Activated gamma-delta T cell treated with Interleukin-2 at 50 U/mL for 16 hours (primary cell): ENCODE measurements at regions not wholly inside any gene's neighbourhood (a gene's known extent, or its start where the extent isn't known, plus 50 kb on each side); places are given as distances from the start of the nearest gene placed in this dataset.

Source experiments
- DNase-seq: peaks from one replicate; pipeline ENCODE4 v3.0.0-alpha.2; 2020

- DNase-seq, result no peak
These were observed 276.6 kb downstream of the CLIC5 start for GRCh38 chr6:45739058-45739457.

DNA sequence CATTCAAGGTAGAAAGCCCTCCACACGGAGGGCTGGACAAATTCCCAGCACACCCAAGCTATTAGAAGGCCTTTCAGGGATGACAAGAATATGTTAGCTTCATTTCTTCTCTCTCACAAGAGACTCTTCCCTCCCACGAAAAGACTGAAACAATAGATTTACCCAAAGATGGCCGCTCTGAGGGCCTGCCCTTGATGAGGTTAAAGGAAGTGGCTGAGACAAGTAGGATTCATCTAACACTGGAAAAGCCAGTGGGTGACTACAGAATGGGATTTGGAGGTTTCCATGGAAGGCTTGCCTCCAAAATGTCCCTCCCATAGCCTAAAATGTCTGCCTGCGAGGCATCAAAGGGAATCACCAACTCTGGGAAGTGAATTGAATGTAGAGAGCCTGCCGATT is 277.6 kb downstream of the CLIC5 start:
- no peak for DNase-seq

GRCh38 chr6:45737331-45738056 is 278.2 kb downstream of the CLIC5 start:
- no peak for DNase-seq

GRCh38 chr6:45736134-45736533 is 279.5 kb downstream of the CLIC5 start:
- DNase-seq, result no peak

- DNase-seq, result no peak
These were observed 282.9 kb downstream of the CLIC5 start for GRCh38 chr6:45732731-45733130.

DNA sequence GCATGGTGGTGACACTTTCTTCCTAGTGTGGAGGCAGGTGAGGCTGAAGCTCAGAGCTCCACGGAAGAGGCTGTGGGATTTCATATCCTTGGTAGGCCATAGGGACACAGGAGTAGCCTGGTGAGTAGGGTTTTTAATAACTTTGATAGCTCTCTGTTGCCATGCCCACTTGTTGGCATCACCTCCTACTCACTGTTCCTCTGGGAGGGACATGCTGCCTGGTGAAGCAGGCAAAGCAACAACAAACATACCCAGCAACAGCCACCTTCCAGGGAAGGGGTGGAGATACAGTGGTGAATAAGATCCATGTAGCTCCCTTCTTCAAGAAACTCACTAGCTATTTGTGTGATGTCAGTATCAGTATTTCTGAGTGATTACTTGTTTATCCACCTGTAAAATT is 285.4 kb downstream of the CLIC5 start:
- DNase-seq, result no peak

- DNase-seq, result no peak
These were observed 287.0 kb downstream of the CLIC5 start for GRCh38 chr6:45728674-45729073.

DNA sequence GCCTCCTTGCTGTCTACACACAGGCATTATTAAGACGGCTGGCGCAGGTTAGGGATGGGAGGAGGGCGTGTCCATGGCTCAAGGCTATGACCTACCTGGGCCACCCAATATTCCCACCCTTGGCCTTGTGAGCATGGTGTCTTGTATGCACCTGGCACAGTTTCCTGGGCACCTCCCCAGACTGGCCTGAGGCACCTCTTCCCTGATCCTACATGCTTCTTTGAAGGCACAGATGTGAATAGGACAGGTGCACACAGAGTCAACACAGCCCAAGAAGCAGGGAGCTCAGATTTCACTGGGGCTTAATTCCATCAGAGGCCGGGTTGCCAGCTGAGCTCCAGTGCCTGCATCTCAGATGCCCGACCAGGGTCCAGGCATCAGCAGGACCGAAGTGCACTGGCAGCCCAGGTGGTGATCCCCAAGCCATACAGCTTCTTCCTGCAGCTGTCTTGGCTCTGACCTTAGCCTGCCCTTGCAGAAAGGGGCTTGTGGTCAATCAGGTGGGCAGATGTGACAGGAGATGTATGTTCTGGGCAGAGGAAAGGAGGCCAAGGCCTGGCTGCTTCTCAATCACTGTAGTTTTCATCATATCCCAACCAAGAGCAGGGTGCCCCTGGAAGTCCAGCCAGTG is 287.7 kb downstream of the CLIC5 start:
- DNase-seq, result no peak

GRCh38 chr6:45727228-45727627 is 288.4 kb downstream of the CLIC5 start:
- no peak for DNase-seq

DNA sequence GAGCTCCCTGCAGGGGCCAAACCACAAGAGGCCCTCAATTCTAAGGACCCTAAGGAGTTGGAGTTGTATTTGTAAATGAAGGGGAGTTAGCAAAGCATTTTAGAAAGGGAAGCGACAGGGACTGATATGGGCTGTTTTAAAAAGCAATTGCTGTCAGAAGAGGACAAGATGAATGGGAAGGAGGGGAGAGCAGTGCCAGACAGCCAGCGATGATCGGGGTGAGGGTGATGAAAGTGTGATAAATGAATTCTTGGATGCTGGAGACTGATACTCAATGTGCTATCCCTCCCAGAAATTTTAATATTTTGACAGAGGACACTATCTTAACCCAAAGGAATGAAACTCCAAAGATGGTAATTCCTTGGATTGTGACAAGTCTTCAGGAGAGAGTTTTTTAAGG is 289.2 kb downstream of the CLIC5 start:
- DNase-seq, result no peak

GRCh38 chr6:45724511-45724910 is 291.1 kb downstream of the CLIC5 start:
- no peak for DNase-seq

DNA sequence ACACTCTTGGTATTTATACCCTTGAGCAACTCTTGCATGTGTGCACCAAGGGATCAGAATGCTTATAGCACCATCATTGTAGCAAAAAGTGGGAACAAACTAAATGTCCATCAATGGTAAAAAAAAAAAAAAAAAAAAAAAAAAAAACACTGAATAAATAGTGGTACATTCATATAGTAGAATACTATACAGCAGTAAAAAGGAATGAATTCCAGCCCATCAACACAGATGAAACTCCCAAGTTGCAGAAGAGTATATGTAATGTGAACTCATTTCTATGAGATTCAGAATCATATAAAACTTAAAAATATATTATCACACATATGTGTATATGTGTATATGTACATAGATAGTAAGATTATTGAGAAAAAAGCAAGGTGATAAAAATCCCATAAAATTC is 291.6 kb downstream of the CLIC5 start:
- DNase-seq, result no peak

DNA sequence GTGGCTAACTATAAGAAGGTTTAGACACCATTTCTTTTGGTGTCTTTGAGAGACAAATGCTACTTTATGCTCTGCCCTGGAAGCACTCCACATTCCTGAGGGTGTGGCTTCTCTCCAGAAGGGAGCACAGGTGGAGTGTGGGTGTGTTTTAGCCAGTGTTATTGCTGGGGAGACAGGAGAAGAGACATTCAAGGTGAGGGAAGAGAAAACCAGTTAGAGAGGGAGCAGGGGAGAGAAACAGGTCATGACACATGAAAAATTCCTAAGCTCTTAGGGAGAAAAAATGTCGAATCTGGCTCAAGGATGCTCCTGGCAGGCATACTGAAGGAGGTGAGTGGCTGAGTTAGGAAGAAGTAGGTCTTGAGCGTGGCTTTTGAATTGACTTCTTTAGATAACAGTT is 292.8 kb downstream of the CLIC5 start:
- DNase-seq, result no peak

GRCh38 chr6:45721665-45722064 is 294.0 kb downstream of the CLIC5 start:
- DNase-seq, result no peak

DNA sequence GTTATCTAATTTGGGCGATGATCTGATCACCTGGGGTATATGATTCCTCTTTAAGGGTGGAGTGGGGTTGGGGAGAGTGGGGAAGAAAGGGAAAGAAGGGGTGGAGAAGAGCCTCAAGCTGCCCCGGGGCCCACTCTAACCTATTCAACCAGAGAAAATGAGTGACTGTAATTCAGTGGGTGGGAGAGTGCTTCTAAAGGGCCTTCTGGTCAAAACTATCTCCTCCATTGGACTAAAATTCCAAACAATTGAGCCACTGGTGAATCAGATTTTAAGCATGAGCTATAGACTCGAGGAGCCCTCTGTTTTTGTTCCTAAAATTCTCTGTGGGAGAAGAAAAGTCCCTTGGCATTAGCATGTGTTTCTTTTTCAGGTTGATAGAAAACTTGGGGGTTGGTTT is 296.8 kb downstream of the CLIC5 start:
- no peak for DNase-seq

- no peak for DNase-seq
These were observed 297.5 kb downstream of the CLIC5 start for GRCh38 chr6:45718131-45718530.

DNA sequence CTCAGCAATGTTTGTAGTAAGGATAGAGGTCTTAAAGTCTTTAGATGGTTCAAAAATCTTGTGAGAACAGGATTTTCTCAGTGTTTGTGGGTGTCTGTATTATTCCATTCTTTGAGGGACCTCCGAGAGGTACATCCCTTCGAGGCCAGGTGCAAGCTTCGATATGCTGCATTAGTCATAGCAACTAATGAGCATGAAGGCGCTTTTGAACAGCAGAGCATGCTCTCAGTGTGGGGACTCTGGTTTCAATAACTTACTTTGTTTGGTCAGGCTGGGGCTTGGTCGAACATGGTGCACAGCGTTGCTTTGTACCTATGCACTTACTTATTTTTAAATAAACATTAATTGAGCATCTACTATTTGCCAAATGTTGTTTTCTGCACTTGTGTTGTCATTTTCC is 297.9 kb downstream of the CLIC5 start:
- DNase-seq, result no peak

DNA sequence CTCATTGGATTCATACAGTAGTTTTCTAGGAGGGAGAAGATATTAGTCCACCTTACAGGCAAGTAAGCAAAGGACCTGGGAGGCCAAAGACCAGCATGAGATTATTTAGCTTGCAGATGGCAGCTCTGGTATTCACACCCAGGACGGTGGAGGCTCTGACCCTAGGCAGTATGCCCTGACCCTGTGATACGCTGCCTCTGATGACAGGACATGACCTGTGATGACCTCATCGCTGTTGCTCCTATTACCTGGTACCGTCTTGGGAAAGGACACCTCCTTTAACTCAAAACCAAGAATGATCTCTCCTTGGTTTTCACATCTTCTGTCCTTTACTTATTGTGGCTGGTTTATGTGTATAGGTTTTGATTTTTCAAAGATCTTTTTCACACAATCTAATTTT is 298.6 kb downstream of the CLIC5 start:
- no peak for DNase-seq

DNA sequence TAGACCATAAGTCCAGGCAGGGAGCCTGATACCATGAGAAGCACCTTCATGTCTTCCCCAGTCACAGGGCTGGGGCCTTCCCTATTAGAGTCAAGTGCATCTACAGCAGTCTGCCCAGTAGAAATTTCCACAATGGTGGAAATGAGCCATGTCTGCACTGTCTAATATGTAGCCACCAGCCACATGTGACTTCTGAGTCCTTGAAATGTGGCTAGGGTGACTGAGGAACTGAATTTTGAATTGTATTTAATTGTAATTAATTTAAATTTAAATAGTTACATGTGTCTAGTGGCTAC is 300.2 kb downstream of the CLIC5 start:
- no peak for DNase-seq

DNA sequence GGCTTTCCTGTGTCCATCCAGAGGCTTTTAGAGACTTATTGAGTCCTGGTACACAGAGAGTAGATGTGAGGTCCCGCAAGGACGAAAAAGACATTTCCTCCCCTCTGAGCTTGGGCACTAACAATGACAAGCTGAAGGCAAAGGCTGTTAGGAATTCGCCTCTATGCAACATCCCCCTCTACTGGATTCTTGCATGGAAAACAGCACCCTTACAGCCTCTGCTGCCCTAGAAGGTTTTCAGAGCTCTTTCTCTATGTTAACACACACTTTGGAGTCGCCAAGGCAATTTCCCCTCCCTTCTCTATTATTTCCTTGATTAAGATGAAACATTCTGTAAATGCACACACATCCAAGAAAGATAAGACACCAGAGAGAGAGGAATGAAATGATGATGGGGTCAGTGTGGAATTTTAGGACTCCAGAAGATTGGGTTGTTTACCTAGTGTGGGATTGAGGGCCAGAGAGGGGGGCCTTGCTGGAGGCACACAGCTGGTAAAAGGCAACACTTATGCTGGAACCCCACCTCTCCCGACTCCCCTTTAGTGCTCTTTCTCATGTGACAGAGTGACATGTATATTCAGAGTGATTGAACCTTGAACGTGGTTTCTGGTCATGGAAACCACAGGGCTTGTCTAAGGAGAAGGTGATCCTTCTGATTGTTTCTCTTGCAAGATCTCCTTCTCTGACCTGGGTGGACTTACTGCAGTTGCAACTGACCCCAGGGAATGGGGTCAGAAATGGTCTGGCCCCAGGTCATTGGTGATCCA is 300.7 kb downstream of the CLIC5 start:
- DNase-seq, result peak; percentile 45

DNA sequence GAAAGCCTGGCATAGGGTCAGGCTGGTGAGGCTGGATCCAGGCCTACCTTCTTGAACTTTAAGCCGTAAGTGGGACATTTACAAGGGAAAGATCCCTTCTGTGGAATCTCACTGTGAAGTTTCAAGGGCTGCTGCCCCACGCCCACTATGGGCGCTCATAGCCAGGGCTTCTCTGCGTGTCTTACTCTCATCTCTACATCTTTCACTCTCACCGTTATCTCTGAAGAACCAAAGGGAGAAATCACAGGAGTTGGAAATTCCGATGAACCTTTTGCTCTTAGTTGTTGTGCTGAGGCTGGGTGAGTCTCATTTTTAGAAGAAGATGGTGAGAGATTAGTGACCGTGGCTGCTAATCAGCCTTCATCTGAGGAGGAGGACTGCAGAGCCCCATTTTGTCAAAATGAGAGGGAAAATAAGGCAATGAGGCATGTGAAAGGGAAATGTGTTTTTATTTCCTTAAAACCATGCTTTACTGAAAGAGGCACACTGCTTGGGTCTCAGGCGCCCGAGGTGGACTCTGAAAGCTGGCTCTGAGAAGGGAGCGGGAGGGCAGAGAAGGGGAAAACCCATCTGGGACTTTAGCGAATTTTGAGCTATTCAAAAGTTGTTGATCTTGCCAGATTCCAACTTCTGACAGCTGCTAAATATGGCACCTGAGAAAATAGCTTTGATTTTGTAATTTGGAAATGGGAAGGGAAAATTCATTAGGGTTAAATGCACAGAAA is 301.5 kb downstream of the CLIC5 start:
- no peak for DNase-seq
